HUES64 (cell line): ENCODE measurements at regions not wholly inside any gene's neighbourhood (a gene's known extent, or its start where the extent isn't known, plus 50 kb on each side); places are given as distances from the start of the nearest gene placed in this dataset.
"Not testable (repeated sequence)": the region's sequence is repeated elsewhere in the genome, so short reads cannot be mapped to it uniquely, and the experiment has no call there.

Source experiments
- H3K27ac ChIP-seq: 2 replicates; pipeline ENCODE4 v1.7.0; 2013; ENCODE audit warnings: low read depth, low read length, inconsistent platforms
- H3K27me3 ChIP-seq: 2 replicates; pipeline ENCODE4 v1.6.1; 2013; ENCODE audit warnings: mild to moderate bottlenecking, low read length; ENCODE audit not compliant: insufficient read depth
- H3K36me3 ChIP-seq: 2 replicates; pipeline ENCODE4 v1.6.1; 2013; ENCODE audit warnings: mild to moderate bottlenecking, low read length; ENCODE audit not compliant: insufficient read depth
- H3K4me1 ChIP-seq: 2 replicates; pipeline ENCODE4 v1.6.1; 2013; ENCODE audit warnings: mild to moderate bottlenecking, low read length, moderate library complexity; ENCODE audit not compliant: insufficient read depth
- H3K4me3 ChIP-seq: 2 replicates; pipeline ENCODE4 v1.5.1; 2013; ENCODE audit warnings: mild to moderate bottlenecking, low read length, moderate library complexity
- H3K9ac ChIP-seq: 2 replicates; pipeline ENCODE4 v1.6.1; 2013; ENCODE audit warnings: mild to moderate bottlenecking, low read depth, low read length
- H3K9me3 ChIP-seq: 2 replicates; pipeline ENCODE4 v1.6.1; 2013; ENCODE audit warnings: low read depth, low read length; ENCODE audit not compliant: insufficient read depth
- WGBS: fragments of 150-250, 120-280 bp; methylation state at CpG from one replicate; pipeline ENCODE4 v1.1.7; 2013; ENCODE audit warnings: missing lambda C conversion rate; 5-methylcytosine and 5-hydroxymethylcytosine counted together

DNA sequence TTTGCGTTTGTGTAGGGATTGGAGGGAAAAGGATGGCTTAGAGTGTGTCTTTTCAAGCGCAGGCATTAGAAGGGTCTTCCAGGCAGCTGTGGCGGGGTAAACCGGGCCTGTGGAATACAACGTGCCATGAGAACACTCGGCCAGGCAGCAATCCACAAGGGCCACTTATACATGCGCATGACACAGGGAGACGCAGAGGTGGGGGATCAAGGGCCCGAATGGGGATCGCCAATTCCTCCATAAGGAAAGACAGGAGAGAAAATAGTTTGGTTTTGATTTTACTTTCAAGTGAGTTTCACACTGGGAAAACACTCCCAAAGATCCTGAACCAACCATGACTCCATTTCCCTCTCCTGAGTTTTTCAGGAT lies 71.6 kb downstream of the SPRING1 start:
- H3K27ac ChIP-seq = no peak overlapping the region
- H3K27me3 ChIP-seq = no peaks in the 10 kb centered on the region
- peaks cover 24% of the 10 kb centered on the region for H3K4me1 ChIP-seq
- 54% methylated on average over 10 of the region's 10 CpGs for WGBS
- no peak overlapping the region for H3K9ac ChIP-seq
- H3K9me3 ChIP-seq = no peaks in the 10 kb centered on the region
- H3K36me3 ChIP-seq = no peaks in the 10 kb centered on the region
- no peak overlapping the region for H3K4me3 ChIP-seq

DNA sequence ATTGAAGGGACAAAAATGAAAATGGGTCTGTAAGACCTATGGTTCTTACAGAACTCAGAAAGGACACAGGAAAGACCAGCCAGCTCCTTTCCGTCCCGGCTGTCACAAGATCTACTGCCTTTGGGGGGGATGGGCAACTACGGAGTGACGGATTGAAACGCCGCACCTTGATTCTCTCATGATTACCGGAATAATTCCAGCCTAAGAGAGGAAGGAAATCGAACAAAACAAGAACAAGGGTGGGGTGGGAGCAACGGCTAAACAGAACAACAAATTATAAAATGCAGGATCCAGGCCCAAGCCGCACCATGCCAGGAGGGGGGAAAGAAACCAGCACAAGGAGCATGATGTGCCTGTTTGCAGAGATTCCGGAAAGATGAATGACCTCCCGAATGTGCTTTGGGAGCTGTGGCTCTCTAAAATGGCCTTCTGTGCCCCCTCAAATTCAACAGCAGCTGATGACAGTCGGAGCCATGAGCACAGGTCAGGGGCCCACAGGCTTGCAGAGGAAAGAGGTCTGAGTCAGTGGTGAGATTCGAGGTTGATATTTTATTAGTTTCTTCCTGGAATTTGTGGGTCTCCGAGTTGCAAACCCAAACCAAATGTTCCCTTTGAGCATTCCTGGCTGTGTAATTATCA lies 72.1 kb downstream of the SPRING1 start:
- H3K27ac ChIP-seq = no peak overlapping the region
- H3K9me3 ChIP-seq = no peaks in the 10 kb centered on the region
- WGBS = 78% methylated on average over 15 of the region's 15 CpGs

DNA sequence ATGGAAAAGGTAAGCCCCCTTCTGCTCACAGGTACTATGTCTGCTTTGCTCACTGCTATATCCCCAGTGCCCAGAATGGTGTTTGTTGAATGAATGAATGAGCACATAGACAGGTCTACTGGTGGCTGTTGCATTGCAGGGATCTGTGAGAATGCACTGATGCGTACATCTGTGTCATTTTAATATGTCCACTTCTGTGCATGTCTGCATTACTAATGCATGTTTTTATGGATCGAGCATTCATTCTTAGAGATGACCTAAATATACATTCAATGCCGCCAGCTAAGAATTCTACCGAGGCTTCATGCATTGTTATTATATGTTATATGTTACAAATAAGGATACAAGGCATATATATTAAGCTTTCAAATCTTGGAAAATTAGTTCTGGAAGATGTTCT lies 73.8 kb downstream of the SPRING1 start:
- no peaks in the 10 kb centered on the region for H3K36me3 ChIP-seq
- no peak overlapping the region for H3K27ac ChIP-seq
- 95% methylated on average over 3 of the region's 4 CpGs for WGBS
- no peaks in the 10 kb centered on the region for H3K9me3 ChIP-seq
- H3K4me1 ChIP-seq = peaks cover 24% of the 10 kb centered on the region
- no peak overlapping the region for H3K9ac ChIP-seq
- H3K4me3 ChIP-seq = no peak overlapping the region
- H3K27me3 ChIP-seq = no peaks in the 10 kb centered on the region

More for the DNA sequence above, 72.1 kb downstream of the SPRING1 start:
- H3K4me1 ChIP-seq = peaks cover 24% of the 10 kb centered on the region
- H3K9ac ChIP-seq = no peak overlapping the region
- no peak overlapping the region for H3K4me3 ChIP-seq
- H3K27me3 ChIP-seq = no peaks in the 10 kb centered on the region
- H3K36me3 ChIP-seq = no peaks in the 10 kb centered on the region

DNA sequence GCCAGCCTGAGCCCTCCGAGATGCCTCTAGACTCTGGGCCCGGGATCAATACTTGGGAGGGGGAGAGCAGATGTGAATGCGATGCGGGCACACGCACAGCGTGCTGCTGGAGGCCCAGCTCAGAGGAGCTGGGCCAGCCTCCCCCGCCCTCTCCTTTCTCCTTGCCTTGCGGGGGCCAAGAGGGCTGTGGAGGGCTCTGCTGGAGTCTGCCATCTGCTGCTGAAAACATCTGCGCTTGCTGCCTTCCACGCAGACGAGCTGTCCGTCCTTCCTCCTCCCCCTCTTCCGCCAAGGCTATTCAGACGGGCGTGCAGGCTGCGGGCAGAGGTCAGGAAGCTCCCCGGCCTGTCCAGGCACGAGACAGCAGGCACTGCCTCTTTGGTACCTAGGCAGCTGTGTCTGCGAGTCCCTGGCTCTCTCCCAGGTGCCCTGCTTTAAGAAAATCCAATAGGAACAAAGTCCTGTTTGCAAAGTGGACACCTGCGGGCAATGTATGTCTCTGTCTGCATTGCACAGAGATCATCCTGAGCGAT lies 75.2 kb downstream of the SPRING1 start:
- Histone ChIP-seq H3K4me3 (0 out of 2 replicates have a peak overlapping the region, but pooled peaks have one; percentile 4), H3K36me3 (no peaks in the 10 kb centered on the region), H3K9ac (no peak overlapping the region; the same call in 1 of the 2 replicates), H3K27me3 (no peaks in the 10 kb centered on the region), H3K27ac (no peak overlapping the region), H3K4me1 (peaks cover 30% of the 10 kb centered on the region), H3K9me3 (no peaks in the 10 kb centered on the region)
- WGBS = 42% methylated on average over 21 of the region's 21 CpGs

DNA sequence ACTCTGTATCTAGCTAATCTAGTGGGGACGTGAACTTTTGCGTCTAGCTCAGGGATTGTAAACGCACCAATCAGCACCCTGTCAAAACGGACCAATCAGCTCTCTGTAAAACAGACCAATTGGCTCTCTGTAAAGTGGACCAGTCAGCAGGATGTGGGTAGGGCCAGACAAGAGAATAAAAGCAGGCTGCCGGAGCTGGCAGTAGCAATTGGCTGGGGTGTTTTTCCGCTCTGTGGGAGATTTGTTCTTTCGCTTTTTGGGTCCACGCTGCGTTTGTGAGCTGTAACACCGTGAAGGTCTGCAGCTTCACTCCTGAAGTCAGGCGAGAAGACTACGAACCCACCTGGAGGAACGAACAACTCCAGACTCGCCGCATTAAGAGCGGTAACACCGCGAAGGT lies 76.5 kb downstream of the SPRING1 start:
- Histone ChIP-seq H3K27me3 (no peaks in the 10 kb centered on the region), H3K36me3 (no peaks in the 10 kb centered on the region), H3K9me3 (no peaks in the 10 kb centered on the region), H3K4me1 (peaks cover 27% of the 10 kb centered on the region), H3K9ac (no peak overlapping the region), H3K4me3 (no peak overlapping the region), H3K27ac (no peak overlapping the region)
- 97% methylated on average over 18 of the region's 18 CpGs for WGBS

DNA sequence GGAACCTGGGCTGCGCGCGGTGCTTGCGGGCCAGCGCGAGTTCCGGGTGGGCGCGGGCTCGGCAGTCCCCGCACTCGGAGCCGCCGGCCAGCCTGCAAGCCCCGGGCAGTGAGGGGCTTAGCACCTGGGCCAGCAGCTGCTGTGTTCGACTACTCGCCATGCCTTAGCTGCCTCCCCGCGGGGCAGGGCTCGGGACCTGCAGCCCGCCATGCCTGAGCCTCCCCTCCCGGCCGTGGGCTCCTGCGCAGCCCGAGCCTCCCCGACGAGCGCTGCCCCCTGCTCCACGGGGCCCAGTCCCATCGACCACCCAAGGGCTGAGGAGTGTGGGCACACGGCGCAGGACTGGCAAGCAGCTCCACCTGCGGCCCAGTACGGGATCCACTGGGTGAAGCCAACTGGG lies 77.1 kb downstream of the SPRING1 start:
- H3K4me3 ChIP-seq, H3K27me3 ChIP-seq, H3K36me3 ChIP-seq, H3K9me3 ChIP-seq, H3K27ac ChIP-seq, H3K9ac ChIP-seq: not testable (repeated sequence)
- 94% methylated on average over 34 of the region's 34 CpGs for WGBS
- H3K4me1 ChIP-seq = peaks cover 21% of the 10 kb centered on the region

DNA sequence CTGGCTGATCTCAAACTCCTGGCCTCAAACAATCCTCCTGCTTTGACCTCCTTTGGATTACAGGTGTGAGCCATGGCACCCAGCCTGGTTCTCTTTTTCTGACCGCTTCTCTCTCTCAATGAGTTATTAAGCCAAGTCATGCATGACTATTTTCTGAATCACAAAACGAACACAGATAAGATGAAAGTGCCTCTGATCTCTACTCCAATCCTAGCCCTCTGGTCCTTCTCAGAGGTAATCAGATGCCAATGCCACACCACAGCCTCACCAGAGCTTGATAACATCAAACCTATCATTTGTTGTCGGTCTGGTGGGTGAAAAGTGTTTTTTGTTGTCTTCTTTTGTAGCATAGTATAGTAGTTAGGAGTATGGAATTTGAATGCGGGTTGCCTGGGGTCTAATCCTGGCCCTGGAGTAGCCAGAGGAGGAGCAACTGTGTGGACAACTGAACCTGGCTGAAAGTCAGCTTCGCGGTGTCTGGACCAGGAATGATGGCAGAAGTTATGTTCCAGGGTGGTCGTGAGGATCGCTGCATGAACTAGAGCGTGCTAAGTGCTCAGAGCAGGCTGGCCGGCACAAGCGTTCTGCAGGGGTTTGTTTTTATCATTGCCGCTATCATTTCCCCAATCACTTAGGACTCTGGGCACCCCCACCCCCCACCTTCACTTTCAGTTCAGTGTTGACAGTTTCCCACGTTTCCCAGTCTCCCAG lies 77.9 kb downstream of the SPRING1 start:
- Histone ChIP-seq H3K27ac (no peak overlapping the region), H3K4me3 (no peak overlapping the region)
- 94% methylated on average over 13 of the region's 13 CpGs for WGBS

DNA sequence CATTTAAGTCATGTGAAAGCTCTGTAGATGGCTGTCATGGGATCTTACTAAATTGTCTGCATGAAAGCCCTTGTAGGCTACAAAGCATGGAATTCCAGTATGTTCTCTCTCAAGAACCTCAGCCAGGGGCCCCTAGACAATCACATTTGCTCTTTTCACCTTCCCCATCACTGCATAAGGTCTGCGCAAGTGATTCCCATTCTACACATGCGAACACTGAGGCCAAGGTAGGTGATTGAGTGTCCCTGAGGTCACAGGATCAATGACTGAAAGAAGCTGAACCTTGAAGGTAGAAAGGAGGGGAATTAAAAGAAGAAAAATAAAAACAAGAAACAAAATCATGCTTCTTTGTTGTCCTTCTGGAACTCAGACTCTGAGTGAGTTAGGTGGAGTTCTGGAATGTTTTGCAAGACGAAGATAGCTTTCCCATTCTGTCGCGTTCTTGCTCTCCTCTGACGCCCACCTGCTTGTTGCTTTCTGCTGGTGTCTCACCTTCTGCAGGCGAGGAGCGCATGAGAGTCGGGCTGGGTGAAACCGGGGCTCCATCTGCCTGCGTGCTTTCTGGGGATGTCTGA lies 79.9 kb downstream of the SPRING1 start:
- Histone ChIP-seq H3K4me1 (peaks cover 14% of the 10 kb centered on the region), H3K4me3 (no peak overlapping the region), H3K27ac (no peak overlapping the region), H3K36me3 (no peaks in the 10 kb centered on the region), H3K27me3 (no peaks in the 10 kb centered on the region), H3K9ac (no peak overlapping the region), H3K9me3 (no peaks in the 10 kb centered on the region)
- 92% methylated on average over 11 of the region's 11 CpGs for WGBS

More for the DNA sequence above, 77.9 kb downstream of the SPRING1 start:
- H3K27me3 ChIP-seq = no peaks in the 10 kb centered on the region
- H3K9me3 ChIP-seq = no peaks in the 10 kb centered on the region
- H3K9ac ChIP-seq = no peak overlapping the region
- H3K4me1 ChIP-seq = peaks cover 17% of the 10 kb centered on the region
- H3K36me3 ChIP-seq = no peaks in the 10 kb centered on the region

DNA sequence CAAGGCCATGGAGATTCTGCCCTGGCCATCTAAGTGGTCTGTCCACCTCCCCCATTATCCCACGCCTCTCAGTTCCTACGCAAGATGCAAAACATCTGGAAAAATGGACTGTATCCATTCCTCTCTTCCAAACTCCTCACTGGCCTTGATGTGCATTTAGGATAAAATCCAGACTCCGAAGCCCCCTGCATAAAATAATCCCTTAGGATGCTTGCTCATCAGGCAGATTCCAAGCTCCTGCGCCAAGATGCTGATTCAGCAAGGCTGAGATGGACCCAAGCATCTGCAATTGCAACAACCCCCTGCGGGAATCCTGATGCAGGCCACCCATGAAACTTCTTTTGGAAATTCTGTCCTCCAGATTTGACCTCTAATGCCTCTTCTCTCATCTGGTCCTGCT lies 81.6 kb downstream of the SPRING1 start:
- Histone ChIP-seq H3K27me3 (no peaks in the 10 kb centered on the region), H3K9ac (no peak overlapping the region), H3K9me3 (no peaks in the 10 kb centered on the region), H3K27ac (no peak overlapping the region), H3K4me3 (no peak overlapping the region), H3K4me1 (peaks cover 6% of the 10 kb centered on the region; the same call in 1 of the 2 replicates), H3K36me3 (no peaks in the 10 kb centered on the region)
- WGBS = 97% methylated on average over 5 of the region's 5 CpGs

DNA sequence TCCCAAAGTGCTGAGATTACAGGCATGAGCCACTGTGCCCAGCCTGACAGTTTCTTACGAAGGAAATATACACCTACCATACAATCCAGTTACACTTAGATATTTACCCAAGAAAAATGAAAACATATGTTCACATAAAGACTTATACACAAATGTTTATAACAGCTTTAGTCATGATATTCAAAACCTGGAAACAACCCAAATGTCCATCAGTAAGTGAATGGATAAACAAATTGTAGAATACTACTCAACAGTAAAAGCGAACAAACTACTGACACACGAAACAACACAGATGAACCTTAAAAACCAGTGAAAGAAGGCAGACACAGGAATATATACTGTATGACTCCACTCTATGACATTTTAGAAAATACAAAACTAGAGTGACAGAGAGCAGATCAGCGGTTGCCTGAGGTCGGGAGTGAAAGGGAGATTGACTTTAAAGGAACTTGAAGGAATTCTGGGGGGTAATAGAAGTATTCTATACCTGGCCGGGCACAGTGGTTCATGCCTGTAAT lies 83.6 kb downstream of the SPRING1 start:
- 93% methylated on average over 6 of the region's 6 CpGs for WGBS
- no peaks in the 10 kb centered on the region for H3K27me3 ChIP-seq
- no peak overlapping the region for H3K9ac ChIP-seq
- no peaks in the 10 kb centered on the region for H3K36me3 ChIP-seq
- H3K9me3 ChIP-seq = no peaks in the 10 kb centered on the region
- H3K4me1 ChIP-seq = peaks cover 6% of the 10 kb centered on the region; the same call in 1 of the 2 replicates
- H3K4me3 ChIP-seq = no peak overlapping the region
- no peak overlapping the region for H3K27ac ChIP-seq

DNA sequence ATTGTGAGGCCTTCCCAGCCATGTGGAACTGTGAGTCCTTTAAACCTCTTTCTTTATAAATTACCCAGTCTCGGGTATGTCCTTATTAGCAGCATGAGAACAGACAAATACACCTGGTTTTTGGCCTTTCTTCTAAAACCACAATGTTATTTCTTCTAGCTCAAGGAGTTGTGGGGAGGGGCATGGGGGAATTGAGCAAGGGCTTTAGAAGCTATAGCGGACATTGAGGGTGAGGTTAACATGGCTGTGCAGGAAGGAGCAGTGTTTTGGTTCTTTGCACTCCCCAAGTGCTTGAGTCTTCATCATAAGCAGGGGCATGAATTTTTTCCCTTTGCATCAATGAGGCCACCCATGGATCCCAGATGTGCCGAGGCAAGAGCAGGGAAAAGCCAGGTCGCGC lies 86.8 kb downstream of the SPRING1 start:
- 93% methylated on average over 5 of the region's 5 CpGs for WGBS
- no peaks in the 10 kb centered on the region for H3K9me3 ChIP-seq
- H3K36me3 ChIP-seq = no peaks in the 10 kb centered on the region
- H3K4me1 ChIP-seq = peaks cover 2% of the 10 kb centered on the region; the same call in 1 of the 2 replicates
- H3K4me3 ChIP-seq = no peak overlapping the region
- no peaks in the 10 kb centered on the region for H3K27me3 ChIP-seq
- no peak overlapping the region for H3K27ac ChIP-seq
- no peak overlapping the region for H3K9ac ChIP-seq
